B cell (primary cell): ENCODE measurements at regions not wholly inside any gene's neighbourhood (a gene's known extent, or its start where the extent isn't known, plus 50 kb on each side); places are given as distances from the start of the nearest gene placed in this dataset.

Experiments used
- ATAC-seq: fragments of 200-7000 bp; cut with Tn5 transposase; one replicate; pipeline ENCODE4 v1.10.0; 2021; ENCODE audit warnings: low read depth, mild to moderate bottlenecking, moderate number of reproducible peaks, moderate library complexity
- CTCF ChIA-PET: fragments of 350-600 bp; sonication (Branson Sonifier 250); formaldehyde crosslinking; loops from one replicate; lab custom pipeline; 2021; ENCODE audit warnings: antibody characterized with exemption, inconsistent platforms; lab: Charles Lee
- POLR2A ChIA-PET: fragments of 350-600 bp; sonication (Branson Sonifier 250); formaldehyde crosslinking; loops from one replicate; lab custom pipeline; 2021; ENCODE audit warnings: antibody characterized with exemption; lab: Charles Lee
- DNase-seq: peaks from one replicate; pipeline ENCODE4 v3.0.0; 2013
- H2AFZ ChIP-seq: 2 replicates; pipeline ENCODE4 v1.6.1; 2012; ENCODE audit warnings: mild to moderate bottlenecking, low read depth, low read length; ENCODE audit not compliant: insufficient read depth, poor library complexity, severe bottlenecking
- H3K27ac ChIP-seq, 2 donors: 1 replicate in 1 of 2; 2 replicates in 1 of 2; pipeline ENCODE4 v1.5.1; 2012 to 2013; ENCODE audit warnings: low read length in 2 of 2, mild to moderate bottlenecking in 2 of 2, moderate library complexity in 1 of 2
- H3K27me3 ChIP-seq, 4 experiments: fragments of 200-600 bp in 1 of 4; sonication (generic) in 1 of 4; replicated peaks in 1 of 4; 1 replicate in 2 of 4; 2 replicates in 2 of 4; pipeline versions ENCODE4 v1.6.1 to v1.7.0; 2013 to 2016; ENCODE audit warnings: low read length in 3 of 4, mild to moderate bottlenecking in 2 of 4, mixed read lengths in 1 of 4, moderate library complexity in 1 of 4; ENCODE audit not compliant: insufficient read depth in 4 of 4, control insufficient read depth in 3 of 4; ENCODE audit errors: control extremely low read depth in 1 of 4
- H3K36me3 ChIP-seq, 2 experiments: replicated peaks in 1 of 2; 1 replicate in 1 of 2; 2 replicates in 1 of 2; pipeline versions ENCODE4 v1.6.1 to v1.7.1; 2013; ENCODE audit warnings: low read length in 1 of 2; ENCODE audit not compliant: insufficient read depth in 2 of 2, control insufficient read depth in 1 of 2; ENCODE audit errors: control extremely low read depth in 1 of 2, extremely low read depth in 1 of 2
- H3K4me1 ChIP-seq, 2 donors: fragments of 200-600 bp in 1 of 2; sonication (generic) in 1 of 2; 1 replicate in 1 of 2; 2 replicates in 1 of 2; pipeline versions ENCODE4 v1.5.1 to v1.6.1; 2013 to 2017; ENCODE audit warnings: low read length in 2 of 2; ENCODE audit not compliant: control insufficient read depth in 2 of 2, insufficient read depth in 2 of 2
- H3K4me2 ChIP-seq: replicated peaks from 2 replicates; pipeline ENCODE3; 2012; ENCODE audit warnings: mild to moderate bottlenecking, low read depth, low read length; ENCODE audit not compliant: poor library complexity, severe bottlenecking
- H3K4me3 ChIP-seq, 5 experiments: fragments of 200-600 bp in 1 of 5; sonication (generic) in 1 of 5; 1 replicate in 3 of 5; 2 replicates in 2 of 5; pipeline versions ENCODE4 v1.5.1 to v1.7.0; 2011 to 2016; ENCODE audit warnings: low read length in 4 of 5, mild to moderate bottlenecking in 4 of 5, low read depth in 2 of 5, control low read depth in 1 of 5, moderate library complexity in 1 of 5; ENCODE audit not compliant: insufficient read depth in 1 of 5; ENCODE audit errors: control extremely low read depth in 1 of 5, extremely low read depth in 1 of 5
- H3K79me2 ChIP-seq: fragments of 200-600 bp; sonication (generic); one replicate; pipeline ENCODE4 v1.6.0; 2016; ENCODE audit warnings: low read length; ENCODE audit not compliant: control insufficient read depth, insufficient read depth
- H3K9ac ChIP-seq: fragments of 200-600 bp; sonication (generic); 2 replicates; pipeline ENCODE4 v1.6.1; 2017; ENCODE audit warnings: mild to moderate bottlenecking, low read length, moderate library complexity
- H3K9me3 ChIP-seq, 3 donors: one replicate each; pipeline versions ENCODE4 v1.6.1 to v1.7.1; 2013; ENCODE audit warnings: low read length in 2 of 3; ENCODE audit not compliant: control insufficient read depth in 2 of 3, insufficient read depth in 1 of 3; ENCODE audit errors: control extremely low read depth in 1 of 3
- H4K20me1 ChIP-seq: 2 replicates; pipeline ENCODE4 v1.6.0; 2012; ENCODE audit warnings: mild to moderate bottlenecking, low read length; ENCODE audit not compliant: insufficient read depth, control insufficient read depth, poor library complexity, severe bottlenecking
- H3K27ac Mint-ChIP-seq: one replicate; pipeline ENCODE4 v1.8.0; 2021; ENCODE audit warnings: mixed read lengths
- H3K27me3 Mint-ChIP-seq: one replicate; pipeline ENCODE4 v1.8.0; 2021; ENCODE audit warnings: mixed read lengths
- H3K4me1 Mint-ChIP-seq: one replicate; pipeline ENCODE4 v1.8.0; 2021; ENCODE audit warnings: mixed read lengths
- H3K4me3 Mint-ChIP-seq: one replicate; pipeline ENCODE4 v1.8.0; 2021; ENCODE audit warnings: mixed read lengths
- H3K9me3 Mint-ChIP-seq: one replicate; pipeline ENCODE4 v1.8.0; 2022; ENCODE audit warnings: mixed read lengths; ENCODE audit not compliant: insufficient read depth
- CTCF ChIP-seq: fragments of 200-600 bp; IDR thresholded peaks from one replicate; pipeline ENCODE4 v1.8.0; 2022; ENCODE audit warnings: antibody characterized with exemption, mild to moderate bottlenecking
- EZH2 ChIP-seq: IDR thresholded peaks from 2 replicates; pipeline ENCODE4 v1.6.1; 2012; ENCODE audit warnings: borderline replicate concordance, low read depth, mild to moderate bottlenecking, moderate library complexity, low read length; ENCODE audit not compliant: insufficient read depth, poor library complexity, severe bottlenecking
- WGBS: methylation state at CpG from one replicate; pipeline ENCODE4 v1.1.5; 2013; ENCODE audit warnings: missing lambda C conversion rate; ENCODE audit not compliant: insufficient coverage; 5-methylcytosine and 5-hydroxymethylcytosine counted together
- intact Hi-C: fragments of 100-400 bp; cut with micrococcal nuclease; formaldehyde crosslinking; loops from one replicate; pipeline ENCODE4 v1.10.0; 2022

- intact Hi-C loops: no loop called here
- no peak for DNase-seq
- H3K27me3 Mint-ChIP-seq: no peaks in the 10 kb centered on the region
- Histone ChIP-seq H3K4me3 (no peak overlapping the region), H3K27ac (no peak overlapping the region), H3K36me3 (no peaks in the 10 kb centered on the region), H3K9me3 (no peaks in the 10 kb centered on the region), H3K27me3 (no peaks in the 10 kb centered on the region), H3K4me2 (no peak overlapping the region), H3K4me1 (no peaks in the 10 kb centered on the region), H4K20me1 (no peaks in the 10 kb centered on the region), H3K9ac (no peak overlapping the region), H3K79me2 (no peaks in the 10 kb centered on the region), H2AFZ (no peak overlapping the region)
- WGBS: no CpG with 5 or more reads among the region's 2 CpGs
- no peak for TF ChIP-seq EZH2
- TF ChIP-seq CTCF: no peak
- no peaks in the 10 kb centered on the region for H3K4me1 Mint-ChIP-seq
- no peak overlapping the region for H3K27ac Mint-ChIP-seq
- no peak overlapping the region for H3K4me3 Mint-ChIP-seq
- CTCF ChIA-PET: no interaction called here
- POLR2A ChIA-PET: no interaction called here
- H3K9me3 Mint-ChIP-seq: no peaks in the 10 kb centered on the region
- no peak for ATAC-seq
Measured at GRCh38 chr9:1415146-1415545, 365.0 kb downstream of the DMRT2 start.

GRCh38 chr9:1416261-1416660 is 366.1 kb downstream of the DMRT2 start:
- no peak for DNase-seq
- CTCF ChIA-PET: no interaction called here
- Histone ChIP-seq H3K9ac (no peak overlapping the region), H3K9me3 (no peaks in the 10 kb centered on the region), H3K4me1 (no peaks in the 10 kb centered on the region), H3K4me3 (no peak overlapping the region), H3K27ac (no peak overlapping the region), H2AFZ (no peak overlapping the region), H3K27me3 (no peaks in the 10 kb centered on the region), H3K79me2 (no peaks in the 10 kb centered on the region), H4K20me1 (no peaks in the 10 kb centered on the region), H3K36me3 (no peaks in the 10 kb centered on the region), H3K4me2 (no peak overlapping the region)
- no peaks in the 10 kb centered on the region for H3K27me3 Mint-ChIP-seq
- H3K4me1 Mint-ChIP-seq: no peaks in the 10 kb centered on the region
- POLR2A ChIA-PET: no interaction called here
- no peak for ATAC-seq
- TF ChIP-seq EZH2 (no peak), CTCF (no peak)
- intact Hi-C loops: no loop called here
- 100% methylated on average over 1 of the region's 4 CpGs for WGBS
- no peak overlapping the region for H3K27ac Mint-ChIP-seq
- no peaks in the 10 kb centered on the region for H3K9me3 Mint-ChIP-seq
- no peak overlapping the region for H3K4me3 Mint-ChIP-seq
